Trophoblast cell (in vitro differentiated cells and primary cell): ENCODE measurements at regions not wholly inside any gene's neighbourhood (a gene's known extent, or its start where the extent isn't known, plus 50 kb on each side); places are given as distances from the start of the nearest gene placed in this dataset.
"Not testable (repeated sequence)": the region's sequence is repeated elsewhere in the genome, so short reads cannot be mapped to it uniquely, and the experiment has no call there.

ENCODE experiments used
- DNase-seq, 2 donors: peaks; one replicate each; pipeline ENCODE4 v3.0.0-alpha.2; 2016
- H2AFZ ChIP-seq: 2 replicates; pipeline ENCODE4 v1.6.1; 2013; ENCODE audit warnings: low read length, moderate library complexity, mild to moderate bottlenecking; ENCODE audit not compliant: insufficient read depth, poor library complexity
- H2AK5ac ChIP-seq: 2 replicates; pipeline ENCODE4 v1.6.1; 2013; ENCODE audit warnings: mild to moderate bottlenecking, low read length
- H2BK120ac ChIP-seq: 2 replicates; pipeline ENCODE4 v1.6.1; 2013; ENCODE audit warnings: low read length, mild to moderate bottlenecking, moderate library complexity; ENCODE audit not compliant: insufficient read depth, poor library complexity
- H2BK12ac ChIP-seq: 2 replicates; pipeline ENCODE4 v1.6.1; 2013; ENCODE audit warnings: mild to moderate bottlenecking, low read length, moderate library complexity
- H2BK5ac ChIP-seq: 2 replicates; pipeline ENCODE4 v1.6.1; 2013; ENCODE audit warnings: low read length, low read depth, moderate library complexity, mild to moderate bottlenecking; ENCODE audit not compliant: poor library complexity
- H3K14ac ChIP-seq: 2 replicates; pipeline ENCODE4 v1.6.1; 2013; ENCODE audit warnings: mild to moderate bottlenecking, low read length
- H3K18ac ChIP-seq: 2 replicates; pipeline ENCODE4 v1.6.1; 2013; ENCODE audit warnings: mild to moderate bottlenecking, low read length
- H3K23ac ChIP-seq: 2 replicates; pipeline ENCODE4 v1.6.1; 2013; ENCODE audit warnings: low read length
- H3K27ac ChIP-seq: 2 replicates; pipeline ENCODE4 v1.5.1; 2013; ENCODE audit warnings: low read depth, mild to moderate bottlenecking, inconsistent platforms, low read length, moderate library complexity
- H3K27me3 ChIP-seq: 2 replicates; pipeline ENCODE4 v1.6.1; 2013; ENCODE audit warnings: inconsistent platforms, mild to moderate bottlenecking, low read length, moderate library complexity; ENCODE audit not compliant: insufficient read depth
- H3K36me3 ChIP-seq, 2 experiments: 1 replicate in 1 of 2; 2 replicates in 1 of 2; pipeline ENCODE4 v1.6.1; 2013; ENCODE audit warnings: low read length in 2 of 2, mild to moderate bottlenecking in 2 of 2, moderate library complexity in 1 of 2; ENCODE audit not compliant: insufficient read depth in 2 of 2, control insufficient read depth in 1 of 2
- H3K4ac ChIP-seq: 2 replicates; pipeline ENCODE4 v1.6.1; 2013; ENCODE audit warnings: low read depth, mild to moderate bottlenecking, low read length, moderate library complexity
- H3K4me1 ChIP-seq, 2 experiments: 1 replicate in 1 of 2; 2 replicates in 1 of 2; pipeline ENCODE4 v1.6.1; 2013; ENCODE audit warnings: low read length in 2 of 2, mild to moderate bottlenecking in 2 of 2, moderate library complexity in 1 of 2; ENCODE audit not compliant: insufficient read depth in 2 of 2, control insufficient read depth in 1 of 2
- H3K4me2 ChIP-seq: 2 replicates; pipeline ENCODE4 v1.6.1; 2013; ENCODE audit warnings: inconsistent platforms, mild to moderate bottlenecking, low read length, moderate library complexity
- H3K4me3 ChIP-seq: 2 replicates; pipeline ENCODE4 v1.5.1; 2013; ENCODE audit warnings: mild to moderate bottlenecking, low read depth, low read length, inconsistent platforms
- H3K79me1 ChIP-seq: one replicate; pipeline ENCODE4 v1.6.1; 2013; ENCODE audit warnings: low read length
- H3K79me2 ChIP-seq: 2 replicates; pipeline ENCODE4 v1.6.1; 2013; ENCODE audit warnings: low read length, mild to moderate bottlenecking; ENCODE audit not compliant: control insufficient read depth, insufficient read depth, poor library complexity
- H3K9ac ChIP-seq: 2 replicates; pipeline ENCODE4 v1.6.1; 2013; ENCODE audit warnings: mild to moderate bottlenecking, low read length
- H3K9me3 ChIP-seq: 2 replicates; pipeline ENCODE4 v1.6.1; 2013; ENCODE audit warnings: low read depth, mild to moderate bottlenecking, control low read depth, inconsistent platforms, low read length; ENCODE audit not compliant: insufficient read depth
- H4K12ac ChIP-seq: 2 replicates; pipeline ENCODE4 v1.6.1; 2013; ENCODE audit warnings: low read depth, mild to moderate bottlenecking, low read length, moderate library complexity
- H4K8ac ChIP-seq: 2 replicates; pipeline ENCODE4 v1.6.1; 2013; ENCODE audit warnings: low read depth, mild to moderate bottlenecking, low read length, moderate library complexity
- H4K91ac ChIP-seq: one replicate; pipeline ENCODE4 v1.6.1; 2013; ENCODE audit warnings: low read depth, mild to moderate bottlenecking, low read length, moderate library complexity
- WGBS: extraction: QIAGEN DNeasy Blood & Tissue Kit; methylation state at CpG from one replicate; pipeline ENCODE4 v1.1.7; 2013; ENCODE audit warnings: missing lambda C conversion rate; ENCODE audit not compliant: insufficient read length, insufficient coverage; ENCODE audit errors: extremely low coverage; 5-methylcytosine and 5-hydroxymethylcytosine counted together

DNA sequence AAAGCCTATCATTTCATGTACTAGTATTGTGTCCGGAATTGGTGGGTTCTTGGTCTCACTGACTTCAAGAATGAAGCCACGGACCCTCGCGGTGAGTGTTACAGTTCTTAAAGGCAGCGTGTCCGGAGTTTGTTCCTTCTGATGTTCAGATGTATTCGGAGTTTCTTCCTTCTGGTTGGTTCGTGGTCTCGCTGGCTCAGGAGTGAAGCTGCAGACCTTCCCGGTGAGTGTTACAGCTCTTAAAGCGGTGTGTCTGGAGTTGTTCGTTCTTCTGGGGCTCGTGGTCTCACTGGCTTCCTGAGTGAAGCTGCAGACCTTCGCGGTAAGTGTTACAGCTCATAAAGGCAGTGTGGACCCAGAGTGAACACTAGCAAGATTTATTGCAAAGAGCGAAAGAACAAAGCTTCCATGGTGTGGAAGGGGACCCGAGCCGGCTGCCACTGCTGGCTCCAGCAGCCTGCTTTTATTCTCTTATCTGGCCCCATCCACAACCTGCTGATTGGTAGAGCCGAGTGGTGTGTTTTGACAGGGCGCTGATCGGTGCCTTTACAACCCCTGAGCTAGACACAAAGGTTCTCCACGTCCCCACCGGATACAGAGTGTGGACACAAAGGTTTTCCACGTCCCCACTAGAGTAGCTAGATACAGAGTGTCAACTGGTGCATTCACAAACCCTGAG is 341.5 kb downstream of the RFPL4B start:
- not testable (repeated sequence) for H3K18ac ChIP-seq, H3K79me1 ChIP-seq

DNA sequence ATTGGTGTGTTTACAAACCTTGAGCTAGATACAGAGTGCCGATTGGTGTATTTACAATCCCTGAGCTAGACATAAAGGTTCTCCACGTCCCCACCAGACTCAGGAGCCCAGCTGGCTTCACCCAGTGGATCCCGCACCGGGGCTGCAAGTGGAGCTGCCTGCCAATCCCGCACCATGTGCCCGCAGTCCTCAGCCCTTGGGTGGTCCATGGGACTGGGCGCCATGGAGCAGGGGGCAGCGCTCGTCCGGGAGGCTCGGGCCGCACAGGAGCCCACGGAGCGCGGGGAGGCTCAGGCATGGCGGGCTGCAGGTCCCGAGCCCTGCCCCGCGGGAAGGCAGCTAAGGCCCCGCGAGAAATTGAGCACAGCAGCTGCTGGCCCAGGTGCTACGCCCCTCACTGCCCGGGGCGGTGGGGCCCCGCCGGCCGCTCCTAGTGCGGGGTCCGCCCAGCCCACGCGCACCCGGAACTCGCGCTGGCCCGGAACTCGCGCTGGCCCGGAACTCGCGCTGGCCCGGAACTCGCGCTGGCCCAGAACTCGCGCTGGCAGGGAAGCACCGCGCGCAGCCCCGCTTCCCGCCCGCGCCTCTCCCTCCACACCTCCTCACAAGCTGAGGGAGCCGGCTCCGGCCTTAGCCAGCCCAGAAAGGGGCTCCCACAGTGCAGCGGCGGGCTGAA is 342.2 kb downstream of the RFPL4B start:
- H3K27ac ChIP-seq, H3K79me1 ChIP-seq, H2BK12ac ChIP-seq, H3K36me3 ChIP-seq, H2BK5ac ChIP-seq, H3K4ac ChIP-seq, H3K9me3 ChIP-seq, H3K14ac ChIP-seq, H3K79me2 ChIP-seq, H2AK5ac ChIP-seq, H2BK120ac ChIP-seq, H4K8ac ChIP-seq, H2AFZ ChIP-seq, H3K9ac ChIP-seq, H3K18ac ChIP-seq, H3K27me3 ChIP-seq, H3K23ac ChIP-seq, H3K4me1 ChIP-seq, H4K91ac ChIP-seq, H3K4me2 ChIP-seq, H4K12ac ChIP-seq, H3K4me3 ChIP-seq: not testable (repeated sequence)
- WGBS = no CpG with 5 or more reads among the region's 56 CpGs
- DNase-seq = peak in 1 of 2 donors; percentile 30

More for the DNA sequence above, 341.5 kb downstream of the RFPL4B start:
- H2AFZ ChIP-seq, H3K27me3 ChIP-seq, H3K4ac ChIP-seq, H4K91ac ChIP-seq, H3K4me2 ChIP-seq, H2BK120ac ChIP-seq, H3K4me1 ChIP-seq, H2BK12ac ChIP-seq, H2AK5ac ChIP-seq, H3K4me3 ChIP-seq, H2BK5ac ChIP-seq, H3K14ac ChIP-seq, H3K79me2 ChIP-seq, H3K23ac ChIP-seq, H4K12ac ChIP-seq, H4K8ac ChIP-seq, H3K36me3 ChIP-seq, H3K9ac ChIP-seq, H3K27ac ChIP-seq, H3K9me3 ChIP-seq: not testable (repeated sequence)
- no CpG with 5 or more reads among the region's 24 CpGs for WGBS
- DNase-seq = peak; percentile 30 to 54

DNA sequence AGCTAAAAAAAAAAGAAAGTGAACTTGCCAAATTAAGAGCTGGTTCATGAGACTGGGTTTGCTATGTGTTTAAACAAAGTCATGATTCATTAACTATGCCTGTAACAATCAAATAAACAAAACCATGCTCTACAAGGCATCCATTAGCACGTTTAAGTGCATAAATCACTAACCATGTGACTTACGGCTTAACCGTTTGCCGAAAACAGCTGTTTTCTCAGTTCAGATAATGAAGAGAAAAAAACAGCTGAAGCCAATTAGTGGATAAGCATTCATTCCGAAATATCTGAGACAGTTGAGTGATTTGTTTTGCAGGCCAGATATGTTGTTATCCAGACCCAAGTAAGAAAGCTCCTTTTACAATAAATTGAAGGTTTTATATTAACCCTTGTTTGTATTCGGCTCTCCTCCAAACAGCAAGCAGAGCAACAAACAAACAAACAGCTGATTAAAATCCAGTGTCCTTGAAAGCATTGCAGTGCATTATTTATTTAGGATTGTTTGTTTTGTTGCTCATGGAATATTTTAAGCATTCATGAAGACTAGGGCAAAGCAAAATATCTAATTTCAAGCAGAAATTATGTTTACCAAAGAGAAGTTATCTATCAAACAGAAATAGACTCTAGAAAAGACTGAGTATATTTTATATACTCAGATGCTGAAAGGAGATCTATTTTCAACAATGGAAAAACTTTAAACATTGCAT is 343.5 kb downstream of the RFPL4B start:
- H2AFZ ChIP-seq = no peak overlapping the region
- H3K9ac ChIP-seq = no peak overlapping the region
- no CpG with 5 or more reads among the region's 6 CpGs for WGBS
- no peaks in the 10 kb centered on the region for H3K79me2 ChIP-seq
- peak in 1 of 2 donors; percentile 22 for DNase-seq
- H3K4ac ChIP-seq = no peak overlapping the region
- no peak overlapping the region for H2BK12ac ChIP-seq
- no peak overlapping the region for H3K23ac ChIP-seq
- no peak overlapping the region for H3K27ac ChIP-seq
- H4K91ac ChIP-seq = no peak overlapping the region
- H4K8ac ChIP-seq = no peak overlapping the region
- H2BK120ac ChIP-seq = no peak overlapping the region
- no peak overlapping the region for H2BK5ac ChIP-seq
- H3K9me3 ChIP-seq = no peaks in the 10 kb centered on the region
- no peaks in the 10 kb centered on the region for H3K27me3 ChIP-seq
- no peaks in the 10 kb centered on the region for H3K36me3 ChIP-seq
- no peak overlapping the region for H3K4me3 ChIP-seq
- H3K4me1 ChIP-seq = no peaks in the 10 kb centered on the region
- H3K4me2 ChIP-seq = no peak overlapping the region
- no peak overlapping the region for H3K18ac ChIP-seq
- H4K12ac ChIP-seq = no peak overlapping the region
- H3K79me1 ChIP-seq = no peaks in the 10 kb centered on the region
- no peak overlapping the region for H3K14ac ChIP-seq
- no peak overlapping the region for H2AK5ac ChIP-seq

DNA sequence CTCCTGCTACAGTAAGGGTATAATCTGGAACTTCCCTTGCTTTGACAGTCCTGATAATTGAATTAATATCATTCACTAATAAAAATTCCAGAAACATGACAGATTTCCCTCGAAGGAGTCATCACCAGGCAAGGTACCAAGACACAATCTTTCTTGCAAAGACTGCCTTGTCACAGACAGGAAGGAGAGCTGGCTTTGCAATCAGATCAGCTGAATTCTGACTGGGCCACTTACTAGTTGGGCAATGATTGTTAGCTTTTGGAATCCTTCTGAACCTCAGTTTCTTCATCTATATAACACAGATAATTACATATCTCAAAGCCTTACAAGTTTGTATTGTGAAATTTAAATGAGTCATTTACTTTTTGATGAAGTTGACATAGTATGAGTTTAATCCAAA is 344.2 kb downstream of the RFPL4B start:
- WGBS = no CpG with 5 or more reads among the region's 1 CpG
- no peak overlapping the region for H2AK5ac ChIP-seq
- no peak overlapping the region for H3K14ac ChIP-seq
- no peak overlapping the region for H2BK12ac ChIP-seq
- H3K27me3 ChIP-seq = no peaks in the 10 kb centered on the region
- no peak overlapping the region for H4K12ac ChIP-seq
- H2BK120ac ChIP-seq = no peak overlapping the region
- no peak overlapping the region for H3K4me2 ChIP-seq
- no peak overlapping the region for H2BK5ac ChIP-seq
- H3K4ac ChIP-seq = no peak overlapping the region
- no peak overlapping the region for H3K23ac ChIP-seq
- H3K36me3 ChIP-seq = no peaks in the 10 kb centered on the region
- H3K4me3 ChIP-seq = no peak overlapping the region
- no peak overlapping the region for H2AFZ ChIP-seq
- H3K27ac ChIP-seq = no peak overlapping the region
- DNase-seq = no peak
- no peak overlapping the region for H4K8ac ChIP-seq
- H3K79me2 ChIP-seq = no peaks in the 10 kb centered on the region
- no peak overlapping the region for H3K18ac ChIP-seq
- no peaks in the 10 kb centered on the region for H3K79me1 ChIP-seq
- no peak overlapping the region for H4K91ac ChIP-seq
- no peaks in the 10 kb centered on the region for H3K4me1 ChIP-seq
- no peaks in the 10 kb centered on the region for H3K9me3 ChIP-seq
- H3K9ac ChIP-seq = no peak overlapping the region
